Epithelial cell of esophagus (primary cell): ENCODE measurements at regions not wholly inside any gene's neighbourhood (a gene's known extent, or its start where the extent isn't known, plus 50 kb on each side); places are given as distances from the start of the nearest gene placed in this dataset.
"Not testable (repeated sequence)": the region's sequence is repeated elsewhere in the genome, so short reads cannot be mapped to it uniquely, and the experiment has no call there.

ENCODE experiments used
- DNase-seq: peaks from one replicate; pipeline ENCODE4 v3.0.0; 2010; ENCODE audit warnings: low read depth
- H3K4me3 ChIP-seq: 2 replicates; pipeline ENCODE4 v1.5.1; 2011; ENCODE audit warnings: mild to moderate bottlenecking, low read length, control low read depth
- CTCF ChIP-seq: IDR thresholded peaks from 2 replicates; pipeline ENCODE4 v1.5.1; 2011; ENCODE audit warnings: low read depth, mild to moderate bottlenecking, low read length, control low read depth, inconsistent platforms; ENCODE audit not compliant: insufficient read depth; ENCODE audit errors: missing control alignments

- no peak for TF ChIP-seq CTCF
- DNase-seq: peak; percentile 7
- H3K4me3 ChIP-seq: no peak overlapping the region
Observed at GRCh38 chr4:147220833-147221232, 260.1 kb upstream of the EDNRA start.

- DNase-seq: no peak
- no peak overlapping the region for H3K4me3 ChIP-seq
- no peak for TF ChIP-seq CTCF
Observed at GRCh38 chr4:147222906-147223305, 258.0 kb upstream of the EDNRA start.

GRCh38 chr4:147223576-147223975 lies 257.3 kb upstream of the EDNRA start:
- no peak for DNase-seq
- H3K4me3 ChIP-seq: no peak overlapping the region
- no peak for TF ChIP-seq CTCF

GRCh38 chr4:147236806-147237205 lies 244.1 kb upstream of the EDNRA start:
- no peak for DNase-seq
- TF ChIP-seq CTCF: no peak
- no peak overlapping the region for H3K4me3 ChIP-seq

- no peak for TF ChIP-seq CTCF
- no peak for DNase-seq
- no peak overlapping the region for H3K4me3 ChIP-seq
Observed at GRCh38 chr4:147244786-147245185, 236.1 kb upstream of the EDNRA start.

- no peak for TF ChIP-seq CTCF
- DNase-seq: no peak
Observed at GRCh38 chr4:147246096-147246495, 234.8 kb upstream of the EDNRA start.

GRCh38 chr4:147246528-147246927 lies 234.4 kb upstream of the EDNRA start:
- not testable (repeated sequence) for H3K4me3 ChIP-seq, DNase-seq

More at GRCh38 chr4:147246096-147246495, 234.8 kb upstream of the EDNRA start:
- H3K4me3 ChIP-seq: no peak overlapping the region

- peak; percentile 19 for DNase-seq
- no peak overlapping the region for H3K4me3 ChIP-seq
- no peak for TF ChIP-seq CTCF
Observed at GRCh38 chr4:147247579-147247978, 233.3 kb upstream of the EDNRA start.
